Bronchial epithelial cell (primary cell): ENCODE measurements at regions not wholly inside any gene's neighbourhood (a gene's known extent, or its start where the extent isn't known, plus 50 kb on each side); places are given as distances from the start of the nearest gene placed in this dataset.

ENCODE experiments used
- DNase-seq: peaks from one replicate; pipeline ENCODE4 v3.0.0-alpha.2; 2010; ENCODE audit warnings: low read depth
- FAIRE-seq: peaks from 2 replicates; lab custom pipeline; 2011; peaks lifted over from hg19 to GRCh38; lab: Jason Lieb, UNC
- H3K27me3 ChIP-seq: 2 replicates; pipeline ENCODE4 v1.5.1; 2011; ENCODE audit warnings: low read length; ENCODE audit not compliant: control insufficient read depth, insufficient read depth
- H3K36me3 ChIP-seq: 2 replicates; pipeline ENCODE4 v1.5.1; 2011; ENCODE audit warnings: low read length; ENCODE audit not compliant: control insufficient read depth, insufficient read depth
- H3K4me3 ChIP-seq: 2 replicates; pipeline ENCODE4 v1.5.1; 2011; ENCODE audit warnings: mild to moderate bottlenecking, low read depth, low read length, control low read depth
- TF ChIP-seq, protein P1 (sequence below): IDR thresholded peaks from 2 replicates; pipeline ENCODE4 v1.5.1; 2011; ENCODE audit warnings: mild to moderate bottlenecking, moderate library complexity, low read length, control low read depth, inconsistent platforms; ENCODE audit not compliant: insufficient read depth, severe bottlenecking

DNA sequence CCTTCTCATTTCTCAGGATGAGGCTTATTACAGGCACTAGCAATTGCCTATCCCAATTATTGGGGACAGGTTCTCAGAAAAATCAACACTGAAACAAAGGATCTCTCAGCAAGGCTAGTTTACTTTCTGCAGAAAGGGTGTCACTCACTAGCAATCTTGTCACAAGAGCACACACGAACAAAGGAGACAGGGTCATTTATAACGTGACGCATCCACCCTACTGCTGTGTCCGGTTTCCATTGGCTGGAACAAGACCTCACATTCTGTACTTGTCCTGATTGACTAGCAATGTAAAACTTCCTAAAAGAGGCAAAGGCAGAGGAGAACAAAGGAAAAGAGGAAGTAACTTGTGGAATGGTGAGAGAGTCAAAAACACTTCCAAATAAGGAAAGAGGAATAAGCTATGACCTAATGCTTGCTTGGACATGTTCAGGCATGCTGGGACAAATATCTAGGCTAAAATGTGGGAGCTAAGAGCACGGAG lies 160.2 kb upstream of the STXBP5 start:
- no peaks in the 10 kb centered on the region for H3K27me3 ChIP-seq
- DNase-seq (peak; percentile 71), FAIRE-seq (no peak)
- TF ChIP-seq, protein P1, sequence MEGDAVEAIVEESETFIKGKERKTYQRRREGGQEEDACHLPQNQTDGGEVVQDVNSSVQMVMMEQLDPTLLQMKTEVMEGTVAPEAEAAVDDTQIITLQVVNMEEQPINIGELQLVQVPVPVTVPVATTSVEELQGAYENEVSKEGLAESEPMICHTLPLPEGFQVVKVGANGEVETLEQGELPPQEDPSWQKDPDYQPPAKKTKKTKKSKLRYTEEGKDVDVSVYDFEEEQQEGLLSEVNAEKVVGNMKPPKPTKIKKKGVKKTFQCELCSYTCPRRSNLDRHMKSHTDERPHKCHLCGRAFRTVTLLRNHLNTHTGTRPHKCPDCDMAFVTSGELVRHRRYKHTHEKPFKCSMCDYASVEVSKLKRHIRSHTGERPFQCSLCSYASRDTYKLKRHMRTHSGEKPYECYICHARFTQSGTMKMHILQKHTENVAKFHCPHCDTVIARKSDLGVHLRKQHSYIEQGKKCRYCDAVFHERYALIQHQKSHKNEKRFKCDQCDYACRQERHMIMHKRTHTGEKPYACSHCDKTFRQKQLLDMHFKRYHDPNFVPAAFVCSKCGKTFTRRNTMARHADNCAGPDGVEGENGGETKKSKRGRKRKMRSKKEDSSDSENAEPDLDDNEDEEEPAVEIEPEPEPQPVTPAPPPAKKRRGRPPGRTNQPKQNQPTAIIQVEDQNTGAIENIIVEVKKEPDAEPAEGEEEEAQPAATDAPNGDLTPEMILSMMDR, result no peak
- no peaks in the 10 kb centered on the region for H3K36me3 ChIP-seq
- no peak overlapping the region for H3K4me3 ChIP-seq

DNA sequence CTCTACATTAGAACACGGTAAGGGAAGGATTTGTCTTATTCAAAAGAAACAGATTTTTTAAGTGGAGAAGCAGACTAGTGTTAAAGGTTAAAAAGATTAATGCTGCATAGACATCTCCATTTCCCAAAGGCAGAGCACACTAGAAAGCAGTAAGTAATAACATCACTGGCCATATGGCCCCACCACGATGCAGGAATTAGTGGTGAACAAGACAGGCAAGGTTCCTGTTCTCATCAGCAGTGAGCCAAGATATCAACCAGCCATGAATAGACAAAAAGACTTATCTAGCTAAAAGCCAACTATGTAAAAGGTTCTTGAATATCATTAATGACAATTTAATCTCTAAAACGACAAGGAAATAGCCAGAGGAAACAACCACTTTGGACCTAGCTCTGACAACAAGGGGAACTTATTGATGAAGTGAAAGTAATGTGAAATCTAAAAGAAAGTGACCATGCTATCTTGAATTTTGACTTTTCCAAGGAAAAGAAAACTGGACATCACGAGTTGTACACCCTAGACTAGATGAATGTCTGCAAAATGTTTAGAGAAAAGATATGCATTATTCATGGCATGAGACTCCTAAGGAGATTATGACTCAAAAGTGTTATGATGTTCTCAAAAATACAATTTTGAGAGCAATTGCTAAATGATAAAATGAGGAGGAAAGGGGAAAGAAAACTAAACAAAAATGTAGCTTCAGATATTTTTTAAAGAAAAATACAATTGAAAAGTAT lies 157.9 kb upstream of the STXBP5 start:
- Histone ChIP-seq H3K36me3 (no peaks in the 10 kb centered on the region), H3K27me3 (peaks cover 2% of the 10 kb centered on the region), H3K4me3 (no peak overlapping the region)
- no peak for DNase-seq
- no peak for FAIRE-seq
- TF ChIP-seq, protein P1, result no peak

- TF ChIP-seq, protein P1, result no peak
- Histone ChIP-seq H3K4me3 (no peak overlapping the region), H3K27me3 (peaks cover 2% of the 10 kb centered on the region), H3K36me3 (no peaks in the 10 kb centered on the region)
- DNase-seq (no peak), FAIRE-seq (no peak)
Measured at GRCh38 chr6:147048930-147049329, 155.3 kb upstream of the STXBP5 start.

GRCh38 chr6:147053311-147053921 lies 150.8 kb upstream of the STXBP5 start:
- Histone ChIP-seq H3K27me3 (peaks cover 2% of the 10 kb centered on the region), H3K4me3 (no peak overlapping the region), H3K36me3 (no peaks in the 10 kb centered on the region)
- TF ChIP-seq, protein P1, result no peak
- no peak for FAIRE-seq
- DNase-seq, result no peak

GRCh38 chr6:147054158-147054557 lies 150.1 kb upstream of the STXBP5 start:
- FAIRE-seq (no peak), DNase-seq (no peak)
- TF ChIP-seq, protein P1, result no peak
- Histone ChIP-seq H3K36me3 (no peaks in the 10 kb centered on the region), H3K27me3 (peaks cover 2% of the 10 kb centered on the region), H3K4me3 (no peak overlapping the region)
